ENCODE measurements at regions not wholly inside any gene's neighbourhood (a gene's known extent, or its start where the extent isn't known, plus 50 kb on each side); places are given as distances from the start of the nearest gene placed in this dataset.

DNA sequence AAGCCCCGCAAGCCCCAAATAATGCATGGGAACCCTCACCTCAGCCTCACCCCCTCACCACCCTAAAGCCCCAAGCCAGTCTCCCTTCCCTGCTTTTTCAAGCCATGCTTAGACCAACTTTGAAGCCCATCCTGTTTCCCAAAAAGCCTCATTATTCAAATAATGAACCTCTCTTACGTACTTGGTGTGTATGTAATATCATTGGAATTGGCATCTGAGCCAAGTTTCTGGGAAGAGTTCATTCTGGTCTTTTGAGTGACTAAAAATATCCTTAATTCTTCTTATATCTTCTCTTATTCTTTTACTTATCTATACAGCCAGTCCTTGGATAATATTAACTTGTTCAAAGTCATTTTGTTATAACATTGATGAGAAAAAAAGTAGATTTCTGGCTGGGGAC, 875.8 kb upstream of the SLIT2 start:
- TF ChIP-seq CTCF (IDR thresholded peaks at IDR 0.05) (no peak), POLR2A (IDR thresholded peaks at IDR 0.05) (no peak), POLR2AphosphoS5 (IDR thresholded peaks at IDR 0.05) (no peak), EP300 (IDR thresholded peaks at IDR 0.05) (no peak)
